Keratinocyte (primary cell): ENCODE measurements at regions not wholly inside any gene's neighbourhood (a gene's known extent, or its start where the extent isn't known, plus 50 kb on each side); places are given as distances from the start of the nearest gene placed in this dataset.

Experiments
- EZH2 ChIP-seq: IDR thresholded peaks from one replicate; pipeline ENCODE4 v1.6.1; 2012; ENCODE audit warnings: inconsistent platforms, mild to moderate bottlenecking, low read length, moderate library complexity
- TF ChIP-seq, protein P1 (sequence below), 3 experiments: IDR thresholded peaks in 1 of 3; conservative IDR thresholded peaks in 1 of 3; optimal IDR thresholded peaks in 1 of 3; 2 replicates in 2 of 3; 3 replicates in 1 of 3; pipeline versions ENCODE3 to v1.5.1; 2011; ENCODE audit warnings: low read length in 3 of 3, mild to moderate bottlenecking in 3 of 3, moderate library complexity in 2 of 3, control low read depth in 1 of 3, inconsistent platforms in 1 of 3; ENCODE audit not compliant: insufficient read depth in 2 of 3; ENCODE audit errors: extremely low read depth in 1 of 3

DNA sequence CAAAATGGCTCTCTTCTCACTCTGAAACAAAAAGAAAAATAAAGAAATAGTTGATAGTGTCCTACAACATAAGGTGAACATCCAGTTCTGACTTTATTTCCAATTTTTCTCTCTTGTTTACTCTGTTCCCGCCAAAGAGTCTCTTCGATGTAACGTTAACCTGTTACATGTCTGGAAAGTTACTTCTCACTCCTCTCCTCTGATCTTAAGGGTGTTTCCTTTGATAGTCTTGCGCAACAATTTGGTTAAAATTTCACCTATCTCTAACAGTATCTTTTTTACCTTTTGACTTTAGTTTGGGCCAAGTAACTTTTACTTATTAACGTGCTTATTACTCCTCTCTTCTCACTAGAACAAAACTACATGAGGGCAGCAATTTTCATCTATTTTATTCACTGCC is 1450.2 kb downstream of the BRINP3 start:
- TF ChIP-seq, protein P1, sequence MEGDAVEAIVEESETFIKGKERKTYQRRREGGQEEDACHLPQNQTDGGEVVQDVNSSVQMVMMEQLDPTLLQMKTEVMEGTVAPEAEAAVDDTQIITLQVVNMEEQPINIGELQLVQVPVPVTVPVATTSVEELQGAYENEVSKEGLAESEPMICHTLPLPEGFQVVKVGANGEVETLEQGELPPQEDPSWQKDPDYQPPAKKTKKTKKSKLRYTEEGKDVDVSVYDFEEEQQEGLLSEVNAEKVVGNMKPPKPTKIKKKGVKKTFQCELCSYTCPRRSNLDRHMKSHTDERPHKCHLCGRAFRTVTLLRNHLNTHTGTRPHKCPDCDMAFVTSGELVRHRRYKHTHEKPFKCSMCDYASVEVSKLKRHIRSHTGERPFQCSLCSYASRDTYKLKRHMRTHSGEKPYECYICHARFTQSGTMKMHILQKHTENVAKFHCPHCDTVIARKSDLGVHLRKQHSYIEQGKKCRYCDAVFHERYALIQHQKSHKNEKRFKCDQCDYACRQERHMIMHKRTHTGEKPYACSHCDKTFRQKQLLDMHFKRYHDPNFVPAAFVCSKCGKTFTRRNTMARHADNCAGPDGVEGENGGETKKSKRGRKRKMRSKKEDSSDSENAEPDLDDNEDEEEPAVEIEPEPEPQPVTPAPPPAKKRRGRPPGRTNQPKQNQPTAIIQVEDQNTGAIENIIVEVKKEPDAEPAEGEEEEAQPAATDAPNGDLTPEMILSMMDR (optimal IDR thresholded peaks at IDR 0.05 in 1 of 3, IDR thresholded peaks at IDR 0.05 in 1 of 3, conservative IDR thresholded peaks at IDR 0.05 in 1 of 3; ENCODE audit: extremely low read depth in 1 of 3, insufficient read depth in 2 of 3, low read length in 3 of 3) = no peak
- TF ChIP-seq EZH2 = no peak
